ENCODE measurements at regions not wholly inside any gene's neighbourhood (a gene's known extent, or its start where the extent isn't known, plus 50 kb on each side); places are given as distances from the start of the nearest gene placed in this dataset.
"Not testable (repeated sequence)": the region's sequence is repeated elsewhere in the genome, so short reads cannot be mapped to it uniquely, and the experiment has no call there.

DNA sequence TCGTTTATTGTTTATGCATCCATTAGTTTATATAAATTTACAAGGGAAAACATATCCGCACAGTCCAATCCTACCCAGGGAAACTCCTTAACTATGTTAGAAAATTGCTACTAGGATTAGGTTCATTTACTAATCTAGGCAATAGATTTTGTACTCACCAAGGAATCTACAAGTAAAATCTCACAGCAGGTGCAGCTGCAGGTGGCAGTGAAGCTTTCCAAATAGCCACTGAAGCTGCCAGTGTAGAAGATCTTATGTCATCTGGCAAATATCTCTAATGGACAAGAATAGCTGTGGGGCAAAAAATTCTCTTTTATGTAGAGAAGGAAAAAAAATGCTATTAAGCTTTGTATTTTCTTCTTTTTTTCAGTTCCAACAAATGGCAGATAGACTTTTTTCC lies 963.4 kb upstream of the ADGRL4 start:
- DNase-seq, result peak; percentile 43

DNA sequence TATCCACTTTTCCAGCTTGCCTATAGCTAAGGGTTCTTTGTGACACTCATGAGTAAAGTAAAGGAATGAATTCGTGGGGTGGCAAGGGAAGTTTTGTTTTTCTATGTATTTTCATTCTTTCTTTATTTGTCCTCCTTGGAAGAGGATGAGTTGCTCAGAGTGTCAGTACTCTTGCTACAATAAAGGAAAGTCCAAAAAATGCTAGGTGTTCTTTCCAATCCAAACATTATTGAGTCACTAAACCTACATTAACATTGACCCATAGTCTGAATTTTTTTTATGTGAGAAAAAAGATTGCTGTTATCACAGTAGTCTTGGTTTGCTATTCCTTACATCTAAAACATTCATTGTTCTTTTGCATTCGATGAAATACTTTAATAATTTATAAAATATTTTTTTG lies 959.9 kb upstream of the ADGRL4 start:
- DNase-seq, result no peak

GRCh38 chr1:79959635-79960034 lies 953.1 kb upstream of the ADGRL4 start:
- no peak for DNase-seq

DNA sequence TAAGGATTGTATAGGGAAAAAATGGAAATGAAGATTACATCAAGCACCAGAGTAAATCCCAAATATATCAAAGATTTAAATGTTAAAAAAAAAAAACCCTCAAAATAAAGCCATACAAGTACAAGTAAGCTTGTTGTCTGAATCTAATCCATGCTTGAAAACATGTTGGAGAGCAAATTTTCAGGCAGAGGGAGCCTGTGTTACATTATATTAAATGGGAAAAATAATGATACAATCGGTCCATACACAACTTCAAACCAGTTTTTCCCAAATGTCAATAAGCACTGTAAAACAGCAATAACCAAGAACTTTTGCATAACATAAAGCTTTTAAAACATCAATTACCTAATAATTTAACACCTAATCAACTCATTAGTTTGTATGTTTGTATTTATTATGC lies 949.4 kb upstream of the ADGRL4 start:
- no peak for DNase-seq

DNA sequence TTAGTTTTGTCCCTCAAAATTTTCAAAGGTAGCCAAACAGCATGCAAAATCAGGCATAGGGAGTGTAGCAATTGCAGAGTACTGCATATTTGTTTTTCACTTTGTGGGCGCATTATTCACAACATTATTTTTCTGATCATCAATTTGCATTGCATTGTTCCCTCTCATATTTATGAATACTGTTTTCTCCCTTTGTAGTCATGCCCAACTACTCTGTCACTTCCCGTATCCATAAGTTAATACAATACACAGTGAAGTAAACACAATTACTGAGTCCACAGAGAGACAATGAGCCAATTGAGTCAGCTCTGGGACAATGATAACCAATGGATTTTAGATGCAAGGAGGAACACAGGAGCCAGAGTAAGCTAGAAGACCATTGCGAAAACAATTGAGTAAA lies 944.0 kb upstream of the ADGRL4 start:
- no peak for DNase-seq

GRCh38 chr1:79945391-79945790 lies 938.9 kb upstream of the ADGRL4 start:
- no peak for DNase-seq

DNA sequence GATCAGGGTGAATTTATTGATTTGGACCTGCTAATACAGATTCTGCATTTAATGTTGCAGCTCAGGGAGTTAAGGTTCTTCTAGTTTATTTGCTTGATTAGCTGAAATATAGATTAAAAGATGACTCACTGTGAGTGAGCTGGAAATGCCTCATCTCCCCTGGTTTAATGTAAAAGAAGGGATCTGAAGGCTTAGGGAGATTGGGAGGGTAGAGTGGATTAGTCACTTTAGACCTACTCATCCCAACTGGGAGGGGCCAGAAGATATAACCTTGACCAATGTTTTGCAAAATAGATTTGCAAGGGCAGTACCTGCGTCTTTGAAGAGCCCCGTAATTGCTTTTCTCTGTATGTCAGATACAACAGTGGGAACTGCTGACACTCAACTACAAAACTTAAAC lies 922.8 kb upstream of the ADGRL4 start:
- DNase-seq, result no peak

GRCh38 chr1:79928901-79929300 lies 922.4 kb upstream of the ADGRL4 start:
- DNase-seq, result no peak

GRCh38 chr1:79920960-79921669 lies 914.6 kb upstream of the ADGRL4 start:
- peak; percentile 94 for DNase-seq

- no peak for DNase-seq
Measured at GRCh38 chr1:79914896-79915295, 908.4 kb upstream of the ADGRL4 start.

- DNase-seq, result no peak
Measured at GRCh38 chr1:79912813-79913212, 906.3 kb upstream of the ADGRL4 start.

DNA sequence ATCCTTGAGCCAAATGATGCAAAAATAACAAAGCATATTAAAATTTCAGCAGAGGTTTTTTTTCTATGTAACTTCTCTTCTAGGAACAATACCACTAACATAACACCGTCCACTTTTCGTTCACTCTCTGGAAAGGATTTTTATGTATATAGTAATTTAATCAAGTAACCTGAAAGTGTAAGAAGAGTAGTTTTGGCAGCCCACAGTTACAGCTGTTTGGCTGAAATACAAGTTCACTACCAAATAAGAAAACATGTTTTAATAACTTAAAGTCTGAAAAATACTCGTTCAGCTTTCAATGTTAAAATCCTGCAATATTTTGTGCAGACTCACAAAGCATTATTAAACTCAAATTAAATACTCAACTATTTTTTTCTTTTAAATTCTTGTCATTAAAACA lies 896.8 kb upstream of the ADGRL4 start:
- no peak for DNase-seq

- DNase-seq, result no peak
Measured at GRCh38 chr1:79902418-79902817, 895.9 kb upstream of the ADGRL4 start.

DNA sequence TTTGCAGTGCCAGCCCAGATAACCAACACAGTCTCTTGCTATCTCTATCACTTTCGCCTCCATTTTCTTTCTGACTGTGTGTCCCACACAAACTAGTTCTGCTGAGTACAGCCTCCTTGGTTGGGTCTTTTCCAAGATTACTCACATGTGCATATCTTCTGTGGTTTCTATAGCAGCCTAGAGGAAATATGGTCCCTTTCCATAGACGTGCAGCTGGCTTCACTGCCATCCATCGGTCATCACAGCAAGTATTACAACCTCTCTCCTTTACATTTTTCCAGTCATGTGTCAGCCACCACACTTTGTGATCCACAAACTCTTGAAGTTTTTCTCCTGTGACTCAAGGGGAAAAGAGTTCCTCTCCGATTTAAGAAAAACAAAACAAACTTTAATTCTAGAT lies 893.4 kb upstream of the ADGRL4 start:
- no peak for DNase-seq

- DNase-seq, result no peak
Measured at GRCh38 chr1:79896140-79896539, 889.6 kb upstream of the ADGRL4 start.

GRCh38 chr1:79895573-79895972 lies 889.0 kb upstream of the ADGRL4 start:
- no peak for DNase-seq

GRCh38 chr1:79894129-79894528 lies 887.6 kb upstream of the ADGRL4 start:
- not testable (repeated sequence) for DNase-seq

DNA sequence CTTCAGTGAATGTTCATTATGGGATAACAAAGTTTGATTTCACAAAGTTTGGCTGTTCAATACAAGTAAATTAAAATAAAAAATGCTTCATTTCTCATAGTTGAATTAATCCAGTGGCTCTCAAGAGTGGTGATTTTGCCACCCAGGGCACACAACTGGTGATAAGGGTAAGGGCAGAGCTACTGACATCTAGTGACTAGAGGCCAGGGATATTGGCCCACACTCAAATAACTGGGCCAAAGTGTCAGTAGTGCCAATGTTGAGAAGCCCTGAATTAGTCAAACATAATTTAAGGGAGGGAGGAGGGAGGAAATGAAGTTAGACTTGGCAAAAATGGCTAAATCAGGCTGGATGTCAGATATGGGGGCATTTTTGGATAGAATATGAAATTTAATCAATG lies 880.5 kb upstream of the ADGRL4 start:
- DNase-seq, result peak; percentile 10

DNA sequence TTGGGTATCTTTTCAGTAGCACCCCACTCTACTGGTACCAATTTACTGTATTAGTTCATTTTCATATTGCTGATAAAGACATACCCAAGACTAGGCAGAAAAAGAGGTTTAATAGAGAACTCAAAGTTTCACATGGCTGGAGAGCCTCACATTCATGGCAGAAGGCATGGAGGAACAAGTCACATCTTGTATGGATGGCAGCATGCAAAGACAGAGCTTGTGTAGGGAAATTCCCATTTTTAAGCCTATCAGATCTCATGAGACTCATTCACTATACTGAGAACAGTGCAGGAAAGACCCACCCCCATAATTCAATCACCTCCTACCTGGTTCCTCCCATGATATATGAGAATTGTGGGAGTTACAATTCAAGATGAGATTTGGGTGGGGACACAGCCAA lies 878.6 kb upstream of the ADGRL4 start:
- DNase-seq, result no peak

DNA sequence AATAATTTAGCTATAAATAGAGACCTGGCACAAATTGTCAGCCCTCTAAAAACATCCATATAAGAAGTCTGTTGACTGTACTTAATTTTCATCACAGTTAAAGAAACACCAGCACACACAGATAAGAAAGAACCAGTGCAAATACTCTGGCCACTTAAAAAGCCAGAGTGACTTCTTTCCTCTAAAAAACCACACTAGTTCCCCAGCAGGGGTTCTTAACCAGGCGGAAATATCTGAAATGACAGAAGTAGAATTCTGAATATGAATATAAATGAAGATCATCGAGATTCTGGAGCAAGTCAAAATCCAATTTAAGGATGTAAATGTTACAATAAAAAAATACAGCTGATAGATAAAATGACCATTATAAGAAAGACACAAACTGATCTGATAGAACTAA lies 870.6 kb upstream of the ADGRL4 start:
- DNase-seq, result no peak

- DNase-seq, result no peak
Measured at GRCh38 chr1:79875187-79875586, 868.7 kb upstream of the ADGRL4 start.

GRCh38 chr1:79874289-79874688 lies 867.8 kb upstream of the ADGRL4 start:
- no peak for DNase-seq

DNA sequence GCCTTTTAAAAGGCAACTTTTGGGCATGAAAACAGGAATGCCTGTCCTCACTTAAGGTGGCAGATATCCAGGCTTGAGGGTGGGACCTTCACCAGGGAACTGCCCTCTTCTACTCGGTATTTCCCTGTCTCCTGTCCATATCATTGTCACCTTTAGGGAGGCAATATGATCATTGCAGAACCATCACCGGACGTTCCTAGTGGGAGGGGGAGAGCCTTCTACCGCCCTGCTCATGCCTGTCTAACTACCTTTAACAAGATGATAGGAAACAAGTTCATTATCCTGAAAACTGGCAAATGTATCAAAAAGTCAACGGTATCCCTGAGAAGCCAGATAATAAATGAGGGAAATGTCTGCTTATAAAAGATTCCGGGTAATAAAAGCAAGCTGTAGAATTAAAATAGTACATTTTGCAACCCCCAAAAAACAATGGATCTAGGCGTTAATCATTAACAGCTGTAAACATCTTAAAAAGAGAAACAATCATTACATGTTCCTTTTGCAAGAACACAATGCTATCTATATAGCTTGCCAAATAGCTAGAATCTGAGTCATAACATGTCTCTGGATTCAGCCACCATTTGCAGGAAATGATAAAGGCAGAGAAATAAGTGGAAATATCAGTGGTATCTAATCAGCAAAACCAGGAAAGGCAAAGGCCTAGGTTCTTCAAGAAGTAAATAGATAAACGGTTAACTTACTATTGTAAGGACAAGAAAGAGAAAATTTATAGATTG lies 852.9 kb upstream of the ADGRL4 start:
- DNase-seq, result no peak

GRCh38 chr1:79852004-79852403 lies 845.5 kb upstream of the ADGRL4 start:
- DNase-seq, result no peak

GRCh38 chr1:79849388-79849787 lies 842.9 kb upstream of the ADGRL4 start:
- no peak for DNase-seq
